ENCODE measurements at regions not wholly inside any gene's neighbourhood (a gene's known extent, or its start where the extent isn't known, plus 50 kb on each side); places are given as distances from the start of the nearest gene placed in this dataset.
"Not testable (repeated sequence)": the region's sequence is repeated elsewhere in the genome, so short reads cannot be mapped to it uniquely, and the experiment has no call there.

- Histone ChIP-seq H3K79me2 (ENCODE audit: insufficient read depth, low read length) (no peaks in the 10 kb centered on the region), H2AFZ (ENCODE audit: low read length) (no peak overlapping the region), H3K4me2 (ENCODE audit: low read depth, low read length, poor library complexity, severe bottlenecking) (no peak overlapping the region), H3K36me3 (ENCODE audit: insufficient read depth, low read length) (no peaks in the 10 kb centered on the region), H3K9me3 (ENCODE audit: insufficient read depth, low read depth, low read length) (no peaks in the 10 kb centered on the region), H4K20me1 (ENCODE audit: insufficient read depth, low read length, poor library complexity, severe bottlenecking) (no peaks in the 10 kb centered on the region), H3K4me1 (ENCODE audit: insufficient read depth, low read length, poor library complexity, severe bottlenecking) (no peaks in the 10 kb centered on the region), H3K9me2 (replicated peaks; ENCODE audit: low read depth, low read length) (no peaks in the 10 kb centered on the region), H3K9ac (ENCODE audit: low read depth, low read length, poor library complexity, severe bottlenecking) (no peak overlapping the region), H3K4me3 (ENCODE audit: low read length, poor library complexity, severe bottlenecking) (no peak overlapping the region), H3K27me3 (ENCODE audit: insufficient read depth, low read length, poor library complexity, severe bottlenecking) (no peaks in the 10 kb centered on the region), H3F3A (ENCODE audit: low read depth) (no peaks in the 10 kb centered on the region)
- TF ChIP-seq CTCF (conservative IDR thresholded peaks at IDR 0.05; ENCODE audit: low read length): no peak
- TF ChIP-seq EZH2phosphoT487 (IDR thresholded peaks at IDR 0.05; ENCODE audit: borderline replicate concordance): no peak
Observed at GRCh38 chr7:80028717-80029116, 105.9 kb upstream of the GNAI1 start.

GRCh38 chr7:80027611-80028173 lies 106.9 kb upstream of the GNAI1 start:
- no peaks in the 10 kb centered on the region for H3K4me1 ChIP-seq (ENCODE audit: insufficient read depth, low read length, poor library complexity, severe bottlenecking)
- H3K79me2 ChIP-seq (ENCODE audit: insufficient read depth, low read length): no peaks in the 10 kb centered on the region
- no peaks in the 10 kb centered on the region for H3F3A ChIP-seq (ENCODE audit: low read depth)
- no peaks in the 10 kb centered on the region for H3K9me2 ChIP-seq (replicated peaks; ENCODE audit: low read depth, low read length)
- H3K27me3 ChIP-seq (ENCODE audit: insufficient read depth, low read length, poor library complexity, severe bottlenecking): no peaks in the 10 kb centered on the region
- H3K4me3 ChIP-seq (ENCODE audit: low read length, poor library complexity, severe bottlenecking): no peak overlapping the region
- H3K9me3 ChIP-seq (ENCODE audit: insufficient read depth, low read depth, low read length): no peaks in the 10 kb centered on the region
- no peak overlapping the region for H3K4me2 ChIP-seq (ENCODE audit: low read depth, low read length, poor library complexity, severe bottlenecking)
- no peak overlapping the region for H3K9ac ChIP-seq (ENCODE audit: low read depth, low read length, poor library complexity, severe bottlenecking)
- H4K20me1 ChIP-seq (ENCODE audit: insufficient read depth, low read length, poor library complexity, severe bottlenecking): no peaks in the 10 kb centered on the region
- TF ChIP-seq CTCF (conservative IDR thresholded peaks at IDR 0.05; ENCODE audit: low read length): no peak
- TF ChIP-seq EZH2phosphoT487 (IDR thresholded peaks at IDR 0.05; ENCODE audit: borderline replicate concordance): no peak
- H3K36me3 ChIP-seq (ENCODE audit: insufficient read depth, low read length): no peaks in the 10 kb centered on the region
- no peak overlapping the region for H2AFZ ChIP-seq (ENCODE audit: low read length)

- no peaks in the 10 kb centered on the region for H3K9me2 ChIP-seq (replicated peaks; ENCODE audit: low read depth, low read length)
- H3K9ac ChIP-seq (ENCODE audit: low read depth, low read length, poor library complexity, severe bottlenecking): no peak overlapping the region
- no peak overlapping the region for H2AFZ ChIP-seq (ENCODE audit: low read length)
- no peak overlapping the region for H3K4me2 ChIP-seq (ENCODE audit: low read depth, low read length, poor library complexity, severe bottlenecking)
- H3K27me3 ChIP-seq (ENCODE audit: insufficient read depth, low read length, poor library complexity, severe bottlenecking): no peaks in the 10 kb centered on the region
- TF ChIP-seq EZH2phosphoT487 (IDR thresholded peaks at IDR 0.05; ENCODE audit: borderline replicate concordance) (no peak), CTCF (conservative IDR thresholded peaks at IDR 0.05; ENCODE audit: low read length) (no peak)
- H3K9me3 ChIP-seq (ENCODE audit: insufficient read depth, low read depth, low read length): no peaks in the 10 kb centered on the region
- no peaks in the 10 kb centered on the region for H3F3A ChIP-seq (ENCODE audit: low read depth)
- H3K4me1 ChIP-seq (ENCODE audit: insufficient read depth, low read length, poor library complexity, severe bottlenecking): no peaks in the 10 kb centered on the region
- H3K79me2 ChIP-seq (ENCODE audit: insufficient read depth, low read length): no peaks in the 10 kb centered on the region
- no peak overlapping the region for H3K4me3 ChIP-seq (ENCODE audit: low read length, poor library complexity, severe bottlenecking)
- no peaks in the 10 kb centered on the region for H3K36me3 ChIP-seq (ENCODE audit: insufficient read depth, low read length)
- H4K20me1 ChIP-seq (ENCODE audit: insufficient read depth, low read length, poor library complexity, severe bottlenecking): no peaks in the 10 kb centered on the region
Observed at GRCh38 chr7:80026766-80027165, 107.9 kb upstream of the GNAI1 start.

- not testable (repeated sequence) for H3F3A ChIP-seq (ENCODE audit: low read depth); H3K9ac ChIP-seq (ENCODE audit: low read depth, low read length, poor library complexity, severe bottlenecking); H2AFZ ChIP-seq (ENCODE audit: low read length); H3K9me2 ChIP-seq (replicated peaks; ENCODE audit: low read depth, low read length); H3K9me3 ChIP-seq (ENCODE audit: insufficient read depth, low read depth, low read length); H3K4me2 ChIP-seq (ENCODE audit: low read depth, low read length, poor library complexity, severe bottlenecking); H3K36me3 ChIP-seq (ENCODE audit: insufficient read depth, low read length); H4K20me1 ChIP-seq (ENCODE audit: insufficient read depth, low read length, poor library complexity, severe bottlenecking); H3K27me3 ChIP-seq (ENCODE audit: insufficient read depth, low read length, poor library complexity, severe bottlenecking); H3K4me1 ChIP-seq (ENCODE audit: insufficient read depth, low read length, poor library complexity, severe bottlenecking); H3K79me2 ChIP-seq (ENCODE audit: insufficient read depth, low read length); H3K4me3 ChIP-seq (ENCODE audit: low read length, poor library complexity, severe bottlenecking)
Observed at GRCh38 chr7:80020277-80020676, 114.4 kb upstream of the GNAI1 start.

- H3K4me2 ChIP-seq (ENCODE audit: low read depth, low read length, poor library complexity, severe bottlenecking): not testable (repeated sequence)
Observed at GRCh38 chr7:80019809-80020207, 114.8 kb upstream of the GNAI1 start.

More at GRCh38 chr7:80019809-80020207, 114.8 kb upstream of the GNAI1 start:
- not testable (repeated sequence) for H3K9me3 ChIP-seq (ENCODE audit: insufficient read depth, low read depth, low read length); H3K27me3 ChIP-seq (ENCODE audit: insufficient read depth, low read length, poor library complexity, severe bottlenecking); H3K9me2 ChIP-seq (replicated peaks; ENCODE audit: low read depth, low read length); H4K20me1 ChIP-seq (ENCODE audit: insufficient read depth, low read length, poor library complexity, severe bottlenecking); H3K4me1 ChIP-seq (ENCODE audit: insufficient read depth, low read length, poor library complexity, severe bottlenecking); H3F3A ChIP-seq (ENCODE audit: low read depth); H3K36me3 ChIP-seq (ENCODE audit: insufficient read depth, low read length); H3K9ac ChIP-seq (ENCODE audit: low read depth, low read length, poor library complexity, severe bottlenecking); H3K4me3 ChIP-seq (ENCODE audit: low read length, poor library complexity, severe bottlenecking); H3K79me2 ChIP-seq (ENCODE audit: insufficient read depth, low read length)
- H2AFZ ChIP-seq (ENCODE audit: low read length): peak overlapping the region; percentile 68; the same call in 1 of the 2 replicates
